Activated T-cell treated with anti-CD3 and anti-CD28 coated beads, Interleukin-2, amount 50 U/mL, for 4 hours (primary cell): ENCODE measurements at regions not wholly inside any gene's neighbourhood (a gene's known extent, or its start where the extent isn't known, plus 50 kb on each side); places are given as distances from the start of the nearest gene placed in this dataset.

Experiments used
- ATAC-seq, 2 donors: fragments of 200-7000 bp; cut with Tn5 transposase; one replicate each; pipeline ENCODE4 v1.10.0; 2021
- DNase-seq: peaks from one replicate; pipeline ENCODE4 v3.0.0-alpha.2; 2020
- H3K27me3 Mint-ChIP-seq: one replicate; pipeline ENCODE4 v1.8.0; 2021; ENCODE audit warnings: low read depth, mixed read lengths
- H3K36me3 Mint-ChIP-seq: one replicate; pipeline ENCODE4 v1.8.0; 2022; ENCODE audit warnings: mixed read lengths; ENCODE audit not compliant: insufficient read depth
- H3K4me1 Mint-ChIP-seq: one replicate; pipeline ENCODE4 v1.8.0; 2021; ENCODE audit warnings: low read depth, mixed read lengths
- H3K4me3 Mint-ChIP-seq: one replicate; pipeline ENCODE4 v1.8.0; 2021; ENCODE audit warnings: mild to moderate bottlenecking, moderate library complexity, mixed read lengths
- H3K9me3 Mint-ChIP-seq: one replicate; pipeline ENCODE4 v1.8.0; 2021; ENCODE audit warnings: mixed read lengths

DNA sequence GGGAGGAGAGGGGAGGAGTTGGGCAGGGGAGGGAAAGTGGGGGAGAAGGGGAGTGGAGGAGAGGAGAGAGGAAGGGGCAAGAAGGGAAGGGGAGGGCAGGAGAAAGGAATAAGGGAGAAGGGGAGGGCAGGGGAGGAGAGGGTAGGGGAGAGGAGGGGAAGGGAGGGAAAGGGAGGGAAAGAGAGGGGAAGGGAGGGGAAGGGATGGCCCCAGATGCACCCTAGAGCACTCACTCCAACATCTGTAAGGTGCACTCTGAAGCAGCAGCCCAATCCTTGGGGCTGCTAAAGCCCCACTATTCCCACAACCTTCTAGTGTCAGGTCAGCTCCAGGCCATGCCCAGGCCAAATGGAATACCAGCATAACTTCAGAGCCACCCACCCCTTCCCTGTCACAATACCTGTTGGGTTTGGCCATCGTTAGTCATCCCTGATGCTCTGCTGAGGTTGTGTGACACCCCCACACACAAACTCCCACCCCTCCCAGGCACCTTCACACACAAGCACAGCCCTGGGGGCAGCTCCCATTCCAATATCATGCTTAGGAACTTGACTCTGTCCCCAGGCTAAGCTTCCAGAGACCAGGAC is 55.7 kb upstream of the PKDCC start:
- no peak for ATAC-seq
- H3K9me3 Mint-ChIP-seq = no peaks in the 10 kb centered on the region
- DNase-seq = no peak
- no peak overlapping the region for H3K4me3 Mint-ChIP-seq
- H3K27me3 Mint-ChIP-seq = peaks cover 25% of the 10 kb centered on the region
- H3K4me1 Mint-ChIP-seq = no peaks in the 10 kb centered on the region
- H3K36me3 Mint-ChIP-seq = no peaks in the 10 kb centered on the region

- Mint-ChIP-seq H3K27me3 (peaks cover 28% of the 10 kb centered on the region), H3K9me3 (no peaks in the 10 kb centered on the region), H3K4me3 (no peak overlapping the region), H3K36me3 (no peaks in the 10 kb centered on the region), H3K4me1 (no peaks in the 10 kb centered on the region)
- DNase-seq (no peak), ATAC-seq (no peak)
These were observed 55.0 kb upstream of the PKDCC start for GRCh38 chr2:41992671-41993434.

DNA sequence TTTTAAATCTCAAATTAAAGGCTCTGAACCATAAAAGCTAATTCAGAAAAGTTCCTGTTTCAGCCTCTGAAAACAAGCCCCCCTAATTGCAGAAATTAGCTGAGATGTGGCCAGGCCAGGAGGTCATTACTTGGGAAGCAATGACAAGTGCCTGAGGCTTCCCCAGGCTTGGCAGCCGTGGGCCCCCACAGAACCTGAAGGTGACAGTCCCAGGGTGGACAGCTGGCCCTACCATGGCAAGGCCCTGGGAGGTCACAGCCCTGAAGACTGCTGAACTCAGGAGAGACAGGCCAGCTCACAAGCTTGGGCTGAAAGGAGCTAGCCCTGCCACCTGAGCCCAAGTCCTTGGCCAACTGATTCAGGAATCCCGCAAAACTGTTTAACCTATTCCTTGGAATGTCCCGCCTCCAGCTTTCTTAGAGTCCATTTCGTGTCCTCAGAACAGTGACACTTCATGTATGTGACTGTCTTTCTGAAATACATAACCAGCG is 54.3 kb upstream of the PKDCC start:
- Mint-ChIP-seq H3K27me3 (peaks cover 28% of the 10 kb centered on the region), H3K4me3 (no peak overlapping the region), H3K9me3 (no peaks in the 10 kb centered on the region), H3K4me1 (no peaks in the 10 kb centered on the region), H3K36me3 (no peaks in the 10 kb centered on the region)
- no peak for ATAC-seq
- DNase-seq = no peak

DNA sequence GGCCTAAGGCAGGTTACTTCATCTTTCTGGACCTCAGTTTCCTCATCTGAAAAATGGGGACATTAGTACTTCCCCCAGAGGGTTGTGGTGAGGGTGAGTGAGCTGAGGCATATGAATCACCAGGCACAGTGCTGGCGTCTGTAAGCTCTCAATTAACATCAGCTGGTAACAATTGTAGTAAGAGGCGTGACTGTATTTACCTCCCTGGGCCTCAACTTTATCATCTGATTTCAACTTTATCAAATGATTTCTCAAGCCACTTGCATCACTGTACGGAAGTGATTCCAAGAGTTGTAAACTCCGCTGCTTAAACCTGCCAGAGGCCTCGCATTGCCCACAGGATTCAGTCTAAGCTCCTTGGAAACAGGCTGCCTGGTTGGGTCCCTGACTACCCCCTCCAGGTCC is 53.6 kb upstream of the PKDCC start:
- Mint-ChIP-seq H3K36me3 (no peaks in the 10 kb centered on the region), H3K27me3 (peaks cover 21% of the 10 kb centered on the region), H3K4me3 (no peak overlapping the region), H3K4me1 (no peaks in the 10 kb centered on the region), H3K9me3 (no peaks in the 10 kb centered on the region)
- ATAC-seq = no peak
- DNase-seq = no peak

- Mint-ChIP-seq H3K4me1 (no peaks in the 10 kb centered on the region), H3K36me3 (no peaks in the 10 kb centered on the region), H3K27me3 (peaks cover 20% of the 10 kb centered on the region), H3K4me3 (no peak overlapping the region), H3K9me3 (no peaks in the 10 kb centered on the region)
- DNase-seq (no peak), ATAC-seq (no peak)
These were observed 53.2 kb upstream of the PKDCC start for GRCh38 chr2:41994661-41995060.

DNA sequence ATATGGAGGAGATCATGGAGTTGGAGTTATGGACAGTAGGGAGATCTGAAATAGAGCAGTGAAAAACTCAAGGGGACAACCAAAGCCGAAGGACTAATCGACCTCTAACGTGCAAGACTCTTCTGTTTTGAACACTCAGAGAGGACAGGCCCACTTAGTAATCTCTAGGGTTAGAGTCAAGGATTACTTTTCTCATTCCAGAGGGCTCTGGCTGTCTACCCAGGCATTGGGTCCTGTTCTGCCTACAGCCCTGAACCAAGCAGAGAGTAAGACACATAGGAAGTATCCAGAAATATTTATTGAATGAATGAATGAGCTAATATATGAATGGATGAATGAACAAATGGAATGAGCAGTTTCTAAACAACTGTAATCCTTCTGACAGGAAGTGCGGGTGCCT is 50.3 kb upstream of the PKDCC start:
- H3K27me3 Mint-ChIP-seq = peaks cover 15% of the 10 kb centered on the region
- H3K9me3 Mint-ChIP-seq = no peaks in the 10 kb centered on the region
- no peaks in the 10 kb centered on the region for H3K4me1 Mint-ChIP-seq
- DNase-seq (no peak), ATAC-seq (no peak)
- H3K36me3 Mint-ChIP-seq = no peaks in the 10 kb centered on the region
- no peak overlapping the region for H3K4me3 Mint-ChIP-seq
